DOHH2 (cell line): ENCODE measurements at regions not wholly inside any gene's neighbourhood (a gene's known extent, or its start where the extent isn't known, plus 50 kb on each side); places are given as distances from the start of the nearest gene placed in this dataset.
"Not testable (repeated sequence)": the region's sequence is repeated elsewhere in the genome, so short reads cannot be mapped to it uniquely, and the experiment has no call there.

ENCODE experiments used
- EZH2phosphoT487 ChIP-seq: fragments of 200-600 bp; sonication (generic); IDR thresholded peaks from 2 replicates; pipeline ENCODE4 v1.6.1; 2017; ENCODE audit warnings: borderline replicate concordance, mild to moderate bottlenecking, antibody characterized with exemption, low read length, moderate library complexity, mixed read lengths
- TF ChIP-seq, protein P1 (sequence below): fragments of 200-600 bp; sonication (generic); IDR thresholded peaks from one replicate; pipeline ENCODE4 v1.5.1; 2014; ENCODE audit warnings: antibody characterized with exemption, mild to moderate bottlenecking, low read depth, low read length; ENCODE audit not compliant: poor library complexity, severe bottlenecking

DNA sequence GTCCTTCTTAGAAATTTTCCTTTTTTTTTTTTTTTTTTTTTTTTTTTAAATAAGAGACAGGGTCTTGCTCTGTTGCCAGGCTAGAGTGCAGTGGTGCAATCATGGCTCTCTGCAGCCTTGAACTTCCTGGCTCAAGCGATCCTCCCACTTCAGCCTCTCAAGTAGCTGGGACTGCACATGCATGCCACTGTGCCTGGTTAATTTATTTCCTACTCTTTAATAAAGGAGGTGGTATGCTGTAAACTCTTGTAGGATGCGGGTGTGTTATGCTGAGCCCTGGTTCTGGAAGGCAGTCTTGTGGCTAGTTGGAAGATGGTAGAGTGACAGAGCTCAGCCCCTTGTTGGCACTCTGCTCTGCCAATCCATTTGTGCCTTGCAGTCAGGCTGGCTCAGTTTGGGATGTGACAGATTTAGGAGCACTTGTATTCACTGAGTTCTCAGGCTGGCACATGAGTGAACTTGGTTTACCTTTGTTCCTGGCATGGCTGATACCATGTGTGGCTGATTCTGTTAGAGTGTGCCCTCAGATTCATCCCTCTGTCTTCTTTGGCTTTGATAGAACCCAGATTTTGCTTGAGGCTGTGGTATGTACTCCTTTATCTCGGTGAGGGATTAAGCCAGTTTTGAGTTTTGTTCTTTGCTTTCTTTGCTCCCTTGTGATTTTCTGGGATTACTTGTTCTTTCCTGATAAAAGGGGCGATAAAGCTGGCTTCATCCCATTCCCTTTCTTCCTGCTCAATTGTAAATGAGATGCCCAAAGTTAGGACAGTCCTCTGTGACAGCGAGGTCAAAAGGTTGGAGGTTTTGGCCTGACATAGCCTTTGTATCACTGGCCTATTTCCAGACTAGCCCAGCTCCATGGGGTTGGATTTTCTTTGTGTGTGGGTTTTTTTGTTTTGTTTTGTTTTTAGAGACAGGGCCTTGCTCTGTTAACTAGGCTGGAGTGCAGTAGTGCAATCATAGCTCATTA lies 91.2 kb upstream of the CRYM start:
- TF ChIP-seq, protein P1, sequence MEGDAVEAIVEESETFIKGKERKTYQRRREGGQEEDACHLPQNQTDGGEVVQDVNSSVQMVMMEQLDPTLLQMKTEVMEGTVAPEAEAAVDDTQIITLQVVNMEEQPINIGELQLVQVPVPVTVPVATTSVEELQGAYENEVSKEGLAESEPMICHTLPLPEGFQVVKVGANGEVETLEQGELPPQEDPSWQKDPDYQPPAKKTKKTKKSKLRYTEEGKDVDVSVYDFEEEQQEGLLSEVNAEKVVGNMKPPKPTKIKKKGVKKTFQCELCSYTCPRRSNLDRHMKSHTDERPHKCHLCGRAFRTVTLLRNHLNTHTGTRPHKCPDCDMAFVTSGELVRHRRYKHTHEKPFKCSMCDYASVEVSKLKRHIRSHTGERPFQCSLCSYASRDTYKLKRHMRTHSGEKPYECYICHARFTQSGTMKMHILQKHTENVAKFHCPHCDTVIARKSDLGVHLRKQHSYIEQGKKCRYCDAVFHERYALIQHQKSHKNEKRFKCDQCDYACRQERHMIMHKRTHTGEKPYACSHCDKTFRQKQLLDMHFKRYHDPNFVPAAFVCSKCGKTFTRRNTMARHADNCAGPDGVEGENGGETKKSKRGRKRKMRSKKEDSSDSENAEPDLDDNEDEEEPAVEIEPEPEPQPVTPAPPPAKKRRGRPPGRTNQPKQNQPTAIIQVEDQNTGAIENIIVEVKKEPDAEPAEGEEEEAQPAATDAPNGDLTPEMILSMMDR, result not testable (repeated sequence)
- not testable (repeated sequence) for TF ChIP-seq EZH2phosphoT487
